ENCODE measurements at regions not wholly inside any gene's neighbourhood (a gene's known extent, or its start where the extent isn't known, plus 50 kb on each side); places are given as distances from the start of the nearest gene placed in this dataset.

DNA sequence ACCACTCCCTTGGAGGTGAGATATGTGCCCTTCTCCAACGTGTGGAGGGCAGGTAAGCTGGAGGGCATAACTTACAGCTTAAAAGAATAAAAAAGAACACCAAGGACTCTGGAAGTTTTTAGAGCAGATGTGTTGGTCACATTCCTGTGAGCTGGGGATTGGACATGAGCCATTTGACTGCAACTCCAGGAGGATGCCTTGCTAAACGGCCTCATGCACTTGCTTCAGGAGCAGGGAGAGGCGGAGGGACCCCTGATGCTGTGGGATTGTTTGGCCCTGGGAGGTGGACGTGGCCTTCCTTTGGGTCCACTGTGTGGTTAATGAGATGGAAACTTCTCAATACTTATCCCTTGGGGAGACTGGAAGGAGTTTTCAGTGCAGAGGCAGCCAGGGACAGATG lies 185.6 kb downstream of the RHOU start:
- peak; percentile 39 for DNase-seq (ENCODE audit: low read depth)

DNA sequence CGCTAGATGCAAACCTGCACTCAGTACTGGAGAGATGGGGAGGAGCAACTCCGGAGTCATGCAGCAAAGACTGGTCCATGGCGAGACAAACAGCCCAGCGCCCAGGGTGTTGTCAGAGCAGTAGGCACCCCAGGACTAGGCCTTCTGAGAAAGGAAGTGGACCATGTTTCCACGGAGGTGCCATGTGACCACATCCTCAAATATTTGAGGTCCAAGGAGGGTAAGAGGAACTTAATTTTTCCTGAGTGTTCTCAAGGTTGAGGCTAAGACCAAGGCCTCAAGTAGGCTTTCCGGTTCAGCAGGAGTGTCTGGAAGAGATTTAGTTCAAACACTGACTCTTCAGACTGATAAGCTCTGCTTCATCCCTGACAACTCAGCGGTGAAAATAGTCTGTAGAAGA lies 186.2 kb downstream of the RHOU start:
- peak; percentile 77 for DNase-seq (ENCODE audit: low read depth)

DNA sequence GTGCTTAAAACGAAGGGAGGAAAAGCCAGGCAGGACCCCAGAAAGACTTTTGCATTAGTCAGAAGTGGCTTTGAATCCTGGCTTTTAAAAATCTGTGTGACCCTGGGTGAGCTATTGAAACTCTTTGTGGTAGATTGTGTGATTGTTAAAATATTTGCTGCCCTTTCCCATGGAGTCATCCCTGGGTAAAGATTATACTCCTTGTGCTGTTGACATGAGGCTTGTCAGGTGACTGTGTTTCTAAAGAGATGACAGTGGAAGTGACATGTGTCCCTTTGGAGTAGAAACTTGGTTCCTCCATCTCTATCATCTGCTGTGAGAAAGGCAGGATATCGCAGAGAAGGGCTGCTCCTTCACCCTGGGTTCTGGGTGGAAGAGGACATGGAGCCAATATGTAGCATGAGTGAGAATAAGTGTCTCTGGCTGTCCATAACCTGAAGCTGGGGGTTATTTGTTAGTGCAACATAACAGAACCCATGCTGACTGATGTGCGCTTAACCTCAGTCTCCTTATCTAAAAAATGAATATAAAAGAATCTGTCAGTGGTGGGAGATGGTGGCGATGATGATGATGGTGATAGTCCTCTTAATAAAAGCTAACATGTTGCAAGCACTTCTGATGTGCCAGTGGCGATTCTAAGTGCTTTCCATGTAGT lies 187.6 kb downstream of the RHOU start:
- DNase-seq (ENCODE audit: low read depth), result peak; percentile 29

DNA sequence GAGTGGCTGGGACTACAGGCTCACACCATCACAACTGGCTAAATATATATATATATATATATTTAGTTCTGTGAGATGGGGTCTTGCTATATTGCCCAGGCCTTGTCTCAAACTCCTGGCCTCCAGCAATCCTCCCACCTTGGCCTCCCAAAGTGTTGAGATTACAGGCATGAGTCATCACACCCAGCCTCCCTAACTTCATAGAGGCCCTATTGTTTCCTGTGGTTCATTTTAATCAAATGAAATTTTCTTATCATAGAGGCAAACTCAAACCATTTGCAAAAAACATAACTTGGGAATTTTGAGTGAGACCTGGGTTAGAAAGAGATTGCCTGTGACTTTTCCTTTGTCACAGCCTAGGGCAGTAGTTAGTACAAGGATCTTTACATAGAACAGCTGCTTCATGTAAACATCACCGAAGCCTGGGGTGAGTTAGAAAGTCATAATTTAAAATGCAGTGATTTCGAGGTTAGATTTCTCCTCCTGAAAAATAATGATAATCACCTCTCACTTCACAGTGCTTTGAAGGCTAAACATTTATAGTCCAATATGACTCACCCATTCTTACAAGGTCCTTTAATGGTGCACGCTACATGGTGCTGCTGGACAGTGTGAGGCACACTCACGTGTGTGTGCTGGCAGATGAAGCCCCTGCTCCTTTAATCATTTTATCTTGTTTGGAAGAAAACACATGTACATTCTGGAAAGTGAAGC lies 188.9 kb downstream of the RHOU start:
- peak; percentile 66 for DNase-seq (ENCODE audit: low read depth)

DNA sequence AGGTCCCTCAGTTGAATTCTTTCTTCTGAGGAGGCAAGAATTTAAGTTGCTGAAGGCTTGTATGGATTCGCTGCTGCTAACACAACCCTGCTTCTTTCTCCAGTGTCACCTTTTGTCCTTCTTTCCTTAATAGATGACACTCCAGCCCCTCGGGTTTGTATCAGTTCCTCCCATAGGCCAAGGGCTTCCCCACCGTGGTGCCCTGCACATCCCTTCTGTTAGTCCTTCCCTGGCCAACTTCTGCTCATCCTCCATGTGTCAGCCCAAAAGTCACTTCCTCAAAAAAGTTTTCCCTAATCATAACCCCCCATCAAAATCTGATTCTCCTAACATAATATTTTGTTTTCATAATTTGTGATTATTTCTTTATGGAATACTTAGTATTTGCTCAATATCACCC lies 190.4 kb downstream of the RHOU start:
- no peak for DNase-seq (ENCODE audit: low read depth)

DNA sequence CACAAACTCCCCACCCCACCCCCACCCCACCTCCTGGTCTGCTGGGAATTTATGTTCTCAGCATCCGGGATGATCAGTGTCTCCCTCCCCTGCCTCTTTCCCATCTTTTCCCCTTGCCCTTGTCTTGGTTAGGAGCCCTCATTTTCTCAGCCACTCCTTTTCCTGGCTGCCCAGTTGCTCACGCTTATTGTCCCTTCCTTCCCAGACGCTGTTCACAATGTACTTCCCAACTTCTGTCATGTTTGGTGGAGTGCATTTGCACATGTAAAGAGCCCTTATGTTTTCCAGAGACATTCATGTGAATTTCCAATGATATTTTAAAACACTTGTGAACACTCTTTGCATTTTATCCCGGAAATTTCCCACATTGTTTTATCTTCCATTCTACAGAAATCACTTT lies 192.1 kb downstream of the RHOU start:
- no peak for DNase-seq (ENCODE audit: low read depth)

DNA sequence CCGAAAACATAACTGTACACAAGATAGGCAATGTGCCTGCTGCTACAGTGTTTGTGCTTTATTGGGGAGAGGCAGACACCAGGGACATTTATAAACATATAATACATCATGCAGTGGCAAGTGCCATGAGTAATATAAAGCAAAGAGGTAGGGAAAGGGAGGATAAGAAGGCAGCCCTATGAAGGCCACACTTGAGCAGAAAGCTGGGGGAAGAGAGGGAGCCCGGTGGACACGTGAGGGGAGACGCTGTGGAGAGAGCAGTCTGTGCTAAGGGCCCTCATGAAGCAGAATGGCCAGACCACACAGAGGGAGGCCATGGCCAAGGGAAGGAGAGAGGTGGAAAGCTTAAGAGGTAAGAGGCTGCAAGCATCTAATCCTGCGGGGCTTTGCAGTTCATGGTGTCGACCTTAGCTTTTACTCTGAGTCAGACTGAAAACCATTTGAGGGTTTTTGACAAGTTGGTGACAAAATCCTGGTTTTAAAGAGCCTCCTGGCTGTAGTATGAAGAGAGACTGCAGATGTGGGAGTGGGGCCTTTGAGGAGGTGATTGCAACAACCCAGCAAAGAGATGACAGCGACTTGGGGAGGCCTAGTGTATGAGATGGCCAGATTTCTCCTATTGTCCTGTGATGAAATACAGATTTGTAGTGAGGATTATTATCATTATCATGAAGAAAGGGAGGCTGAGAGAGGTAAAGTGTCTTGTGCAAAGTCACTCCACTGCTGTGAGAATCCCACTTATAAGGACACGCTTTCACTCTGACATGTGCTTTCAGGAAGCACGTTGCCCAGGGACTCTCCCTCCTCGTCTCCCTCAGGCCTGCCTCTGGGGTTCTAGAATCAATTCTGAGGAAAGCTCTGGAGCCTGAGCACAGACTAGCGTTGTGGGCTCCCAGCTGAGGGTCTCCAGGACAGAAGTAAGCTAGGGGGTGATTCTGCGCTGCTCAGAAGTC lies 192.9 kb downstream of the RHOU start:
- peak; percentile 30 for DNase-seq (ENCODE audit: low read depth)

DNA sequence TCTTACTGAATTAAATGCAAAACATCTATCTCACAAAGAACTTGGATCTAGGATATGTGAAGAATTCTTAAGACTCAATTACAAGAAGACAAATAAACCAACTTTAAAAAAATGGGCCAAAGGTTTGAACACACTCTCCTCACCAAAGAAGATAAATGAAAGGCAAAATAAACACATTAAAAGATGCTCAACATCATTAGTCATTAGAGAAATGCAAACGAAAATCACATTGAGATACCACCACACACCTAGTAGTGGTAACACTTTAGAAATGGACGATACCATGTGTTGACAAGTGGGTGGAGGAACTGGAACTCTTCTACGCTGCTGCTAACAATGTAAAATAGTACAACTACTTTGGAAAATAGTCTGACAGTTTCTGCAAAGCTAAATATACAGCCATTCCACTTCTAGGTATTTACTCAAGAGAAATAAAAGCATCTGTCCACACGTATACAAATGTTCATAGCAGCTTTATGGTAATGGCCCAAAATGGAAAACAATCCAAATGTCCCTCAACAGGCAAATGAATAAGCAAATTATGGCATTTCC lies 194.3 kb downstream of the RHOU start:
- no peak for DNase-seq (ENCODE audit: low read depth)

DNA sequence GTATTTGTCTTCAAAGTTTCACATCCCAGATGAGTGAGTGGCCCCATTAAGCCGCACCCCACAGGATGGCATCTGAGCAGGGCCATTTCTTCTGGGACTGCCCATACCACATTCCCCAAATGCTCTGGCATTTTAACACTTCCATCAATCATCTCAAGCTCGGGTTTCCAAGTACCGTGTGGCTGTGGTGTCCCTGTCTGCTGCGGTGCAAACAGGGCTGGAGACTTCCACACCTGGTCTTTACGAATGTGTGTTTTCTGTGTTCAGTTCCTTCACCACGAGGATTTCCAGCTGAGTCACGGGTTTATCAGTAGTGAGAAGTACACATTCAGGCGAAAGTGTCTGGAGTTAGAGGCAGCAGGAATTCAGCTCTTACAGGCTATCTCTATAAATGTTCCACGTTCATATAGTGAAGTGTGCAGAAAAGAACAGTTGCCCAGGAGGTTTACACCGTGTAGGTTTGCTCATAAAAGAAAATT lies 195.2 kb downstream of the RHOU start:
- peak; percentile 85 for DNase-seq (ENCODE audit: low read depth)

DNA sequence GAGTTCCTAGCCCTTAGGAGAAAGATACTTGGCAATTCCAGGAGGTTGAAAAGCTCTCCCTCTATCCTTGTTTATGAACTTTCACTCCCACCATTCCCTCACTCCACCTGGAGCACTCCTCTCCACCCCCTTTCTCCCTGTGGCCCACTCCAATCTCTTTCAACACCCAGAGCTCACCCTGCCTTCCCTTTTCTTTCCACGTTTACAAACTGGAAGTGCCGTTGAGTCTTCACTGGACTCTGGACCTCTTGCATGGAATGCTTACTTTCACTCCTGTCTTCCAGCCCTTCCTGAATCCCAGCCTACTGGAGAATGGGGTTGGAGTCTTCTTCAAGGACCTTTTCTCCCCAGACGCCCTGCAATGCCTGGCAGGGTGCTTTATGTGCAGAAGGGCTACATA lies 198.5 kb downstream of the RHOU start:
- no peak for DNase-seq (ENCODE audit: low read depth)

DNA sequence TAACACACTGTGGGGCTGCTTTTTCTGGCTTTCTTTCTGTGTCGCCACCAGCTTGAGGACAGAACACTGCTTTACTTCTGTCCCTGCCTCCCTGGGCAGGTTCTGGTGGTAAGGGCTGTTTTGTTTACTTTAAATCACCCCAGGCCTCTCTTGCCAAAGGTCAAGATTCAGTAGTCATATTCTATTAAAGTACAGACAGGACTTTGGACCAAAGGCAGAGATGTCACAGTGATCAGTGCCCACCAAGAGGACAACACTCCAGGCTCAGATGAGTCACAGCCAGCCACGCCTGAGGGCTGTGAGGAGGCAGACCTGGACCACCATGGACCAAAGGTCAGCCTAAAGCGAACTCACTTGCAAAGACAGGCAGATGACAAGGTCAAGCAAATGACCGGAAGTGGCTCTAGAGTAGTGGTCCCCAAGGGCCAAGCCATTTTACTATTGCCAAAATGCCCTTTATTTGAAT lies 200.0 kb downstream of the RHOU start:
- no peak for DNase-seq (ENCODE audit: low read depth)

DNA sequence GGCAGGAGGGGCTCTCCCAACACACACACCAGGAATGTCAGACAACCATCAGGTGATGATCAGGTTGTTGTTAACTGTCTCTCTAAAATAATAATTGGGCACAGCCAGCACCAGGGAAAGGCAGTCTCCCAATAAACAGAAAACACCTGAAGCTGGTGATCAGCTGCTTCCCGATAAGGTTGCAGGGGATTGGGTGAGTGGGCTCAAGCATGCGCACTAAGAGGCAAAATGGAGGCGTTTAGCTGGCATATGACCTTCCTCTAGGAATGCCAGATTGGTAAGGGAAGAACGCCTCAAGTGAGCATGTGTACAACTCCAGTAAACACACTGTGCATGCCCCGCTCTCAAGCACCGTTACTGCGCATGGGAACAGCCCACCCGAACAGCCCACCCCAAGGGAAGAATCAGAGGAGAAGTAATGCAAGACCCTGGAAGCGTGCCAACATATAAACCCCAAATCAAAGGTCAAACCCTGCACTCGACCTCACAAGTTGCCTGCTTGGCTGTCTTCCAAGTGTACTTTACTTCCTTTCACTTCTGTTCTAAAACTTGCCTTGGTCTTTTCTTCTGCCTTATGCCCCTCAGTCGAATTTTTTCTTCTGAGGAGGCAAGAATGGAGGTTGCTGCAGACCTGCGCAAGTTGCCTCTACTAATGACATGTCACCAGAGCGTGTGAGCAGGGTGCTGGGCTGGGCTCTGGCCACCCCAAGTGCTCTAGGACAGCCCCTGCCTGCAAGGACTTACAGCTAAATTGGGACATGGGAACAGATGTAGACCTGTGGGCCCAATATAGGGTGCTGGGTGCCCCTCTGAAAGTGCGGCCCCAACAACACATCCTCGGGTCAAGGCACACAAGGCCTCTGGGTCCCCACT lies 200.8 kb downstream of the RHOU start:
- no peak for DNase-seq (ENCODE audit: low read depth)

DNA sequence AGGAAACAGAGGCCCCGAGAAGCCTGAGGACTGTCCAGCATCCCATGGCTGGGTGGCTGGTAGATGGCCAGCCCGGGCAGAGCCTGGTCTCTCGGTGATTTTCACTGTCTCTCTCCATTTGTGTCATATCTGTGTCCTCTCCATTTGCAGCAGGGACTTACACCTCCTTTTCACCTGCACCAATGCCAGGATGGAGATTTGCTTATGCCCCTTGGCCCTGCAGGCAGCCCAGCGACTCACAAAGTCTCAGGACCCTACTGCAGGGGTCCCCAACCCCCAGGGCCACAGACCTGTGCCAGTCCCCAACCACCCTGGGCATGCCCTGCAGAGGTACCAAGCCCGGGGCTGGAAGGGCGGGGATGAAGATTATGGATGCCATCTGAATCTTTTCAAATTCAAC lies 201.6 kb downstream of the RHOU start:
- no peak for DNase-seq (ENCODE audit: low read depth)

DNA sequence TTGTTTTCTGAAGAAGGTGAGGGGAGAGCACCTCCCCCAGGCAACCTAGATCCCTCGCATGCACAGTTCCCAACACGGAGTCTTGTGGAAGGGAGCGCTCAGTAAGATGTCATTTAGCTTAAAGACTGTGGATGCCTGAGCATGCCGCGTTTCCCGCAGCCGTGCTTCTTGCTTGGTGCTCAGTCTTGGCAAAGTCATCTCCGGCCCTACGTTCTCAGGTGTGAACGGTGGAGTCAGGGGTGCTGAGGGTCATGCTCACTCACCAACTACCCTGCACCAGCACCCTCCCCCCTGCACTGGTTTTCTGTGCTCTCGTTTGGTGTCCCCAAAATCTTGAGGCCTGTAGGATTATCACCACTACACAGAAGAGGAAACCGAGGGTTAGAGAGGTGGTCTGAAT lies 202.1 kb downstream of the RHOU start:
- DNase-seq (ENCODE audit: low read depth), result no peak

DNA sequence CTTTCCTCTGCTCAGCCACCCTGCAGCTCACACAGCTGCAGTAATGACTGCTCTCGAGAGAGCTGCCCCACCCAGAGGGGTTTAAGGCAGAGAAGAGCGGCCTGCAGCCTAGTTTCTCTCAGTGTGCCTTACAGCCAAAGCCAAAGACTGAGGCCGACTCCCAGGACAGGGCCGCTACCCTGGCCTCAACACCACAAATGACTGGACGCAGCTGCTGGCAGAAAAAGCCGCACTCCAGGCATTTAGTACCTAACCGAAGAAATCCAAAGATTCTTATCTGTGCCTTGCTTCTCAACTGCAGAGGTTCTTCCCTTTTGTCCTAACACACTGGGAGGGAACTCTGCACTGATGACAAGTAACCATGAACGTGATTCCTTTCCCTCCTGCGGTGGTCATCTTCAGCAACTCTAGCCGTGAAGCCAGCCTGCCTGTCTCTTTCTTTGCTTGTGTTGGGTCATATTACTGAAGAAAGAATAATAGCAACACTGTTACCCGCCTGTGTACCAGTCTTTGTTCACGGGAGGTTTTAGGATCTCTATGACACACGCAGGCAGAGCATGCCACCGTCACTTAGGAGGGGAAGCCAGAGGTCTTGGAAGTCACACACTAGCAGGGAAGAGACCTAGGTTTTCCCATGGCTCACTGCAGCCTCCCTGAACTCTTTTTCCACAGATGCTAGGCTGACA lies 202.7 kb downstream of the RHOU start:
- DNase-seq (ENCODE audit: low read depth), result no peak

DNA sequence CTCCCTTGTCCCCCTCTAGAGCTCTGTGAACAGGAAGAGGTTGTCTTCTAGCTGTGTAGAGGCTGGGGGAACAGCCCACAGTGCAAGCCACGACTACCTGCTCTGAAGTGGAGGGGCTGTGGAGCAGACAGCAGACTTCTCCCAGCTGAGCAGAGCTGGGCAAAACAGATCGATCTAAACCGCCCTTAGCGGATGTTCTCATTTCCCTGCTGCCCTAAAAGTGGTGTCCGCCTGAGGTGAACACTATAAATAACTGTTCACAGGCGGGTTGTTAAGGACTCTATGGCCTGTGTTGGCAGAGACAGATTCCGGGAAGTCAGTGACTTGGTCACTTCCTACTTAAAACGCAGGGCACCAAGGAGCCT lies 203.2 kb downstream of the RHOU start:
- DNase-seq (ENCODE audit: low read depth), result no peak

DNA sequence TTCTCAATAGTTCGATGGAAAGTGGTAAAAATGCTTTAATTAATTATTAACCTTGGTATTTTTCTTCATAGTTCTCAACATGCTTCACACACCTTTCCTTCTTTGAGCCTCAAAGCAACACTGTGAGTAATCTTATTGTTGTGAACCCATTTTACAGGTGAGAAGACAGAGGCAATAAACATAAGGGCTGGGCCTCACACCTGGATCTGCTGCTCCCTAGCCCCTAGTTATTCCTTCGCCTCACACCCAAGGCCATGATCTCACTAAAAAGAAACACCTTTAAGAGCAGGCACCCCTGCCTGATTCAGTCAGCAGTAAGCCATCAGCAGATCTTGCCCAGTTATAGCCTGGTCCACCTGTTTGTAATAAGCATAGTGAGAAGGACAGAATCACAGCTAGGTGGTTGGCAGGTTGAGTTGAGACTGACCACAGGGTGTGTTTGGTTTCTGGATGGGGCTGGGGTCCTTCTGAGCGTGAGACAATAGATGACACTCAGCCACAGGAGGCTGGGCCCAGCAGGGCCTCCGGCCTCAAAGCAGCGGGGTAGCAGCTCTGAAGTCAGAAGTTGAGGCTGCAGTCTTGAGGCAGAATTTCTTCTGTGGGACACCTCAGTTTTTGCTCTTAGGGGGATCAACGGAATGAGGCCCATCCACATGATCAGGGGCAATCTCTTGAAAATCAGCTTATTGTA lies 203.9 kb downstream of the RHOU start:
- no peak for DNase-seq (ENCODE audit: low read depth)

DNA sequence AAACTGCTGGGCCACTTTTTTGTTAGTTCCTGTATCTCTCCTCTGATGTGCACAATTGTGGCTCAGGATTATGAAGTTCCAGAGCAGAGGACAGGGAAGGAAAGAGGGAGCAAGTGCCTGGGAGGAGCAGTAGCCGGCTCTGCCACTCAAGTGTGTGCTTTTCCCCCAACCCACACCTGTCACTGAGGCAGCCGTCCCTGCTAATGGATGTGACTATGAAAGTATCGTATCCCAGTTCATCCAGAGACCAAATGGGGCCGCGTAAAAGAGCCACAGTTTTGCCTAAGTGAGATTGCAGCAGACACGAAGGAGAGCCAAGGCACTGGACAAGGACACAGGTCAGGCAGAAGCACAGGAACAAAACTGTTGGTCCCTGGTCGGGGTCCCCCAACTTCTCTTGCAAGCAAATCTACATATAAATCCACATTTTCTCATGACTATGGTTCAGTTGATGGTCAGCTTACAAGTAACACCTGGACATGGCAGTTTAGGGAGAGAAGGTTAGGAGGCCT lies 204.7 kb downstream of the RHOU start:
- DNase-seq (ENCODE audit: low read depth), result no peak

DNA sequence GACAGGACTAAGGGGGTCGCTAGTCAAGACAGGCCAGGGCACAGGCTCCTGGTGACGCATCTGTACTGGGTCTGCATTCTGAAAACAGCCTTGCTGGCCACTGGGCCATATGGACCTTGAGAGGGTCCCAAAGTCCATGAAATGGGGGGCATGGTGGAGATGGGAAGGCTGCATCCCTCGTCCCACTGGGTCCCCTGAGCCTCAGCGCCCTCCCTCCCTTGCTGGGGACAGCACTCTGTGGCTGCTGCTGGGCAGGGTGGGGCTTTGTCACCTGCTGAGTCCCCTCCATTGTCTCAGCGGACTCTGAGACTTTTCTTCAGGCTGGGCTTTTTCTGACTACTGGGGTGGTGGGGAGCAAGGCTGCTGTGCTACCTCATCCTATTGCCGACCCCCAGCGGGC lies 205.2 kb downstream of the RHOU start:
- no peak for DNase-seq (ENCODE audit: low read depth)

DNA sequence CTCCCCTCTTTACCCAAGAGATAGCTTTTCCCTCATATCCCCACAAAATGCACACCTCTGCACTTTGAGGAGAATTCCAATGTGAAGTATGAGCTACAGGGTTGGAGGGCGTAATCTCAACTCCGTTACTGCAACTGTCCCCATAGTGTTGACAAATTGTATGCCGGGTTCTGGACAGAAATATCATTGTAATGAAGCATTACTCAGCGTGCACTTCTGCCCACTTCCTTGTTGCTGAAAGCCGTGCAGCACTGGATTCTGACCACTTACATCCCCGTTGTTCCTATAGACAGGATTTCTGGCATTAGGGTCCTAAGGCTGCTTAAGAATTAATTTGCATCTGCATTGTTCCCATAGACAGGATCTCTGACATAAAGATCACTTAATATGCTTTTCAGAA lies 205.6 kb downstream of the RHOU start:
- no peak for DNase-seq (ENCODE audit: low read depth)

Measured in amniotic epithelial cell (primary cell).